ENCODE measurements at regions not wholly inside any gene's neighbourhood (a gene's known extent, or its start where the extent isn't known, plus 50 kb on each side); places are given as distances from the start of the nearest gene placed in this dataset.
A peak's percentile ranks its signal among the peaks of the same experiment; 100 is the strongest.

GRCh38 chr2:43127941-43128558, 98.4 kb downstream of the ZFP36L2 start:
- no peak for DNase-seq (ENCODE audit: low read depth)

- peak; percentile 71 for DNase-seq (ENCODE audit: low read depth)
Observed at GRCh38 chr2:43127208-43127940, 99.0 kb downstream of the ZFP36L2 start.

- no peak for DNase-seq (ENCODE audit: low read depth)
Observed at GRCh38 chr2:43126817-43127207, 99.6 kb downstream of the ZFP36L2 start.

GRCh38 chr2:43125090-43125998, 101.1 kb downstream of the ZFP36L2 start:
- no peak for DNase-seq (ENCODE audit: low read depth)

GRCh38 chr2:43124687-43125057, 101.7 kb downstream of the ZFP36L2 start:
- no peak for DNase-seq (ENCODE audit: low read depth)

- no peak for DNase-seq (ENCODE audit: low read depth)
Observed at GRCh38 chr2:43123981-43124686, 102.3 kb downstream of the ZFP36L2 start.

GRCh38 chr2:43123486-43123885, 102.9 kb downstream of the ZFP36L2 start:
- DNase-seq (ENCODE audit: low read depth), result no peak

- no peak for DNase-seq (ENCODE audit: low read depth)
Observed at GRCh38 chr2:43123028-43123427, 103.4 kb downstream of the ZFP36L2 start.

GRCh38 chr2:43121580-43122314, 104.7 kb downstream of the ZFP36L2 start:
- no peak for DNase-seq (ENCODE audit: low read depth)

- no peak for DNase-seq (ENCODE audit: low read depth)
Observed at GRCh38 chr2:43119303-43119702, 107.1 kb downstream of the ZFP36L2 start.

GRCh38 chr2:43117521-43118143, 108.8 kb downstream of the ZFP36L2 start:
- DNase-seq (ENCODE audit: low read depth), result no peak

GRCh38 chr2:43116988-43117387, 109.4 kb downstream of the ZFP36L2 start:
- DNase-seq (ENCODE audit: low read depth), result no peak

GRCh38 chr2:43115881-43116280, 110.5 kb downstream of the ZFP36L2 start:
- DNase-seq (ENCODE audit: low read depth), result no peak

- no peak for DNase-seq (ENCODE audit: low read depth)
Observed at GRCh38 chr2:43114210-43114609, 112.2 kb downstream of the ZFP36L2 start.

GRCh38 chr2:43111788-43112554, 114.4 kb downstream of the ZFP36L2 start:
- DNase-seq (ENCODE audit: low read depth), result no peak

- DNase-seq (ENCODE audit: low read depth), result no peak
Observed at GRCh38 chr2:43110442-43110871, 115.9 kb downstream of the ZFP36L2 start.

GRCh38 chr2:43109261-43109743, 117.1 kb downstream of the ZFP36L2 start:
- DNase-seq (ENCODE audit: low read depth), result no peak

- DNase-seq (ENCODE audit: low read depth), result no peak
Observed at GRCh38 chr2:43107679-43108078, 118.7 kb downstream of the ZFP36L2 start.

GRCh38 chr2:43106559-43107527, 119.6 kb downstream of the ZFP36L2 start:
- no peak for DNase-seq (ENCODE audit: low read depth)
